ENCODE measurements at regions not wholly inside any gene's neighbourhood (a gene's known extent, or its start where the extent isn't known, plus 50 kb on each side); places are given as distances from the start of the nearest gene placed in this dataset.

DNA sequence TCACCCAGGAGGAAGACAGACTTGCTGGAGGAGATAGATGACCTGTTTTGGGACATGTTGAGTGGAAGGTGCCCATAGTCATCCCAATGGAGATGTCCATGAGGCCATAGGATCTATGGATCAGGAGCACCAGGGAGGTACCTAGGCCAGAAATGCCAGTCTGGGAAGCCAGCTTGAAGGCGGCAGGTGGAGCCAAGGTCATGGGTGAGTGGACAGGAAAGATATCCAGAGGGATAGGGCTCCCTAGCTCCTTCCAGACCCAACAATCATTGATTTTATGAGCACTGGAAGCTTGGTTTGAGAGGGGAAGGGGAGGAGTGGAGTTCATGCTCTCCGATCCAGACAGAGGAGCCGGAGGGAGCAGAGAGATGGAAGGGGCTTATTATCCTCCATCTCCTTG lies 252.6 kb downstream of the CDK5RAP2 start:
- Histone ChIP-seq H3K36me3 (ENCODE audit: control insufficient read depth, low read length) (no peaks in the 10 kb centered on the region), H3K4me1 (ENCODE audit: control insufficient read depth, low read length) (peaks cover 5% of the 10 kb centered on the region; the same call in 1 of the 2 replicates), H3K79me2 (ENCODE audit: control insufficient read depth, low read length) (no peaks in the 10 kb centered on the region), H3K9me2 (replicated peaks; ENCODE audit: control insufficient read depth, low read length) (no peaks in the 10 kb centered on the region), H3K4me2 (ENCODE audit: low read length) (no peak overlapping the region), H3K4me3 (ENCODE audit: low read length) (no peak overlapping the region), H3F3A (ENCODE audit: control insufficient read depth, insufficient read depth) (no peaks in the 10 kb centered on the region), H3K9me3 (ENCODE audit: control insufficient read depth, insufficient read depth, low read length) (no peaks in the 10 kb centered on the region), H3K27ac (ENCODE audit: low read depth, low read length) (no peak overlapping the region), H4K20me1 (ENCODE audit: control insufficient read depth, insufficient read depth, low read depth, low read length) (no peaks in the 10 kb centered on the region), H3K27me3 (ENCODE audit: control insufficient read depth, low read length) (peaks cover 4% of the 10 kb centered on the region; the same call in 1 of the 2 replicates)
- TF ChIP-seq, protein P1, sequence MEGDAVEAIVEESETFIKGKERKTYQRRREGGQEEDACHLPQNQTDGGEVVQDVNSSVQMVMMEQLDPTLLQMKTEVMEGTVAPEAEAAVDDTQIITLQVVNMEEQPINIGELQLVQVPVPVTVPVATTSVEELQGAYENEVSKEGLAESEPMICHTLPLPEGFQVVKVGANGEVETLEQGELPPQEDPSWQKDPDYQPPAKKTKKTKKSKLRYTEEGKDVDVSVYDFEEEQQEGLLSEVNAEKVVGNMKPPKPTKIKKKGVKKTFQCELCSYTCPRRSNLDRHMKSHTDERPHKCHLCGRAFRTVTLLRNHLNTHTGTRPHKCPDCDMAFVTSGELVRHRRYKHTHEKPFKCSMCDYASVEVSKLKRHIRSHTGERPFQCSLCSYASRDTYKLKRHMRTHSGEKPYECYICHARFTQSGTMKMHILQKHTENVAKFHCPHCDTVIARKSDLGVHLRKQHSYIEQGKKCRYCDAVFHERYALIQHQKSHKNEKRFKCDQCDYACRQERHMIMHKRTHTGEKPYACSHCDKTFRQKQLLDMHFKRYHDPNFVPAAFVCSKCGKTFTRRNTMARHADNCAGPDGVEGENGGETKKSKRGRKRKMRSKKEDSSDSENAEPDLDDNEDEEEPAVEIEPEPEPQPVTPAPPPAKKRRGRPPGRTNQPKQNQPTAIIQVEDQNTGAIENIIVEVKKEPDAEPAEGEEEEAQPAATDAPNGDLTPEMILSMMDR (IDR thresholded peaks at IDR 0.05; ENCODE audit: low read depth, low read length, poor library complexity, severe bottlenecking): no peak
- no peak for TF ChIP-seq EZH2phosphoT487 (IDR thresholded peaks at IDR 0.05; ENCODE audit: borderline replicate concordance, low read length)

DNA sequence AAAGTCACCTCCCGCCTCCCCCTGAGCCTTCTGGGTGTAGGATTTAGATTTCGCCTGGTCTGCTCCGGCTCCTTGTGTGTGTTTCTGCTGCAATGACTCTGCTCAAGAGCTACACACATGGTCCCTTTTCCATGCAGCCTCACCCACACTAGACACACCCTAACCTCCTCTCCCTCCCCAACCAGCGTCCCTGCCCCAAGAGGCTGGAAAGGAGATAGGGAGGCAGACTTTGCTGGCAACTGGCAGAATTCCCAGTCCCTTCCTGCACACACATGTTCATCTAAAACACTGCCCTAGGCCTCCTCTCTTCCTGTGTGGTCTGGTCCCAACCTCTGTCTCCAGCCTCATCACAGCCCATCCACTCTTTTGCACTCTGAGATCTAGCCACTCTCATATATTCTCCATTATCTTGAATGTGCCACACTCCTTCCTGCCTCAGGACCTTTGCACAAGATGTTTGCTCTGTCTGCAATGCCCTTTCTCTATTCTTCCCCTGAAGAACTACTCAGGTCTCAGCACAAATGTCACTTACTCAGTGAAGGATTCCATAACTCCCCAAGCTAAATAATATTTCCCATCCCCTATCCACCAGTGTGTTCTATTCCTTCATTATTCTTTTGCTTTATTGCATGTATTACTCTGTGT lies 253.8 kb downstream of the CDK5RAP2 start:
- Histone ChIP-seq H3K9me3 (ENCODE audit: control insufficient read depth, insufficient read depth, low read length) (no peaks in the 10 kb centered on the region), H4K20me1 (ENCODE audit: control insufficient read depth, insufficient read depth, low read depth, low read length) (no peaks in the 10 kb centered on the region), H3F3A (ENCODE audit: control insufficient read depth, insufficient read depth) (no peaks in the 10 kb centered on the region), H3K9me2 (replicated peaks; ENCODE audit: control insufficient read depth, low read length) (no peaks in the 10 kb centered on the region), H3K36me3 (ENCODE audit: control insufficient read depth, low read length) (no peaks in the 10 kb centered on the region), H3K4me2 (ENCODE audit: low read length) (no peak overlapping the region), H3K4me3 (ENCODE audit: low read length) (no peak overlapping the region), H3K27ac (ENCODE audit: low read depth, low read length) (no peak overlapping the region), H3K79me2 (ENCODE audit: control insufficient read depth, low read length) (no peaks in the 10 kb centered on the region), H3K27me3 (ENCODE audit: control insufficient read depth, low read length) (no peaks in the 10 kb centered on the region), H3K4me1 (ENCODE audit: control insufficient read depth, low read length) (peaks cover 5% of the 10 kb centered on the region; the same call in 1 of the 2 replicates)
- no peak for TF ChIP-seq EZH2phosphoT487 (IDR thresholded peaks at IDR 0.05; ENCODE audit: borderline replicate concordance, low read length)
- TF ChIP-seq, protein P1 (IDR thresholded peaks at IDR 0.05; ENCODE audit: low read depth, low read length, poor library complexity, severe bottlenecking): no peak

- Histone ChIP-seq H3F3A (ENCODE audit: control insufficient read depth, insufficient read depth) (no peaks in the 10 kb centered on the region), H3K27me3 (ENCODE audit: control insufficient read depth, low read length) (no peaks in the 10 kb centered on the region), H3K9me3 (ENCODE audit: control insufficient read depth, insufficient read depth, low read length) (no peaks in the 10 kb centered on the region), H3K4me1 (ENCODE audit: control insufficient read depth, low read length) (peaks cover 5% of the 10 kb centered on the region; the same call in 1 of the 2 replicates), H4K20me1 (ENCODE audit: control insufficient read depth, insufficient read depth, low read depth, low read length) (no peaks in the 10 kb centered on the region), H3K27ac (ENCODE audit: low read depth, low read length) (no peak overlapping the region), H3K79me2 (ENCODE audit: control insufficient read depth, low read length) (no peaks in the 10 kb centered on the region), H3K9me2 (replicated peaks; ENCODE audit: control insufficient read depth, low read length) (no peaks in the 10 kb centered on the region), H3K36me3 (ENCODE audit: control insufficient read depth, low read length) (no peaks in the 10 kb centered on the region), H3K4me3 (ENCODE audit: low read length) (no peak overlapping the region), H3K4me2 (ENCODE audit: low read length) (no peak overlapping the region)
- no peak for TF ChIP-seq EZH2phosphoT487 (IDR thresholded peaks at IDR 0.05; ENCODE audit: borderline replicate concordance, low read length)
- TF ChIP-seq, protein P1 (IDR thresholded peaks at IDR 0.05; ENCODE audit: low read depth, low read length, poor library complexity, severe bottlenecking): peak; percentile 30
These were observed 254.8 kb downstream of the CDK5RAP2 start for GRCh38 chr9:120324996-120325642.

Data from DOHH2 (cell line).